SK-N-MC (cell line): ENCODE measurements at regions not wholly inside any gene's neighbourhood (a gene's known extent, or its start where the extent isn't known, plus 50 kb on each side); places are given as distances from the start of the nearest gene placed in this dataset.

Source experiments
- EZH2 ChIP-seq: fragments of 200-600 bp; sonication (generic); IDR thresholded peaks from one replicate; pipeline ENCODE4 v1.6.1; 2017; ENCODE audit warnings: antibody characterized with exemption
- POLR2AphosphoS5 ChIP-seq: IDR thresholded peaks from 2 replicates; pipeline ENCODE4 v1.6.1; 2012; ENCODE audit warnings: mild to moderate bottlenecking, low read depth, low read length, borderline replicate concordance

- no peak for TF ChIP-seq EZH2
- TF ChIP-seq POLR2AphosphoS5: no peak
Measured at GRCh38 chr6:120031837-120032236, 682.3 kb upstream of the MAN1A1 start.
